Ectodermal cell (in vitro differentiated cells): ENCODE measurements at regions not wholly inside any gene's neighbourhood (a gene's known extent, or its start where the extent isn't known, plus 50 kb on each side); places are given as distances from the start of the nearest gene placed in this dataset.

Experiments
- H3K27ac ChIP-seq: 2 replicates; pipeline ENCODE4 v1.7.0; 2013; ENCODE audit warnings: mild to moderate bottlenecking, low read depth, low read length; ENCODE audit not compliant: insufficient read depth, poor library complexity, severe bottlenecking
- H3K27me3 ChIP-seq: 2 replicates; pipeline ENCODE4 v1.7.0; 2013; ENCODE audit warnings: mild to moderate bottlenecking, low read length; ENCODE audit not compliant: insufficient read depth, control insufficient read depth, poor library complexity, severe bottlenecking
- H3K36me3 ChIP-seq: one replicate; pipeline ENCODE4 v1.7.0; 2013; ENCODE audit warnings: low read length; ENCODE audit not compliant: control insufficient read depth, insufficient read depth
- H3K4me1 ChIP-seq: one replicate; pipeline ENCODE4 v1.7.0; 2013; ENCODE audit warnings: low read length; ENCODE audit not compliant: control insufficient read depth, insufficient read depth
- H3K4me3 ChIP-seq: 2 replicates; pipeline ENCODE4 v1.7.0; 2013; ENCODE audit warnings: low read depth, low read length, control low read depth; ENCODE audit not compliant: insufficient read depth
- H3K9me3 ChIP-seq: 2 replicates; pipeline ENCODE4 v1.7.0; 2013; ENCODE audit warnings: mild to moderate bottlenecking, low read length, moderate library complexity; ENCODE audit not compliant: control insufficient read depth
- WGBS, 2 experiments: methylation state at CpG; one replicate each; pipeline ENCODE4 v1.1.7; 2013; ENCODE audit warnings: missing lambda C conversion rate in 2 of 2; 5-methylcytosine and 5-hydroxymethylcytosine counted together

DNA sequence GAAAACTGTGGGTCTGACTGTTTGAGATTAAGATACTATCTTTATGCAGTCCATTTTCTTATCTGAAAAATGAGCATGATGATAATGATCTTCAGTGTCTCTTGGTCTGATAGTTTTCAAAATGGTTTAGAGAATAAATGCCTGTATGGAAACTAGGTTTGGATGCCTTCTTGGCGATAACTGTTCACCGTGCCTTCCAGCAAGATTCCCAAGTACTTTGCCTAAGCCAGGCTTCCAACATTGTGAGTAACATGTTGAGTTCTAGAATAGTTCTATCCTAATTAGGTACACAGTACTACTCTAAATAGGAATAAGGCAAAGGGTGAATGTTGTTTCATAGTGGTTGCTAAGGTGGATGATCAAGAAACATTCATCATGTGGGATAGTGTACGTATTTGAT, 940.2 kb downstream of the MCTP2 start:
- H3K4me3 ChIP-seq, result no peak overlapping the region
- no peaks in the 10 kb centered on the region for H3K9me3 ChIP-seq
- 99 to 100% methylated on average over 3 of the region's 3 CpGs for WGBS, 2 experiments
- H3K4me1 ChIP-seq, result no peaks in the 10 kb centered on the region
- H3K27ac ChIP-seq, result no peak overlapping the region
- H3K36me3 ChIP-seq, result no peaks in the 10 kb centered on the region
- no peaks in the 10 kb centered on the region for H3K27me3 ChIP-seq

DNA sequence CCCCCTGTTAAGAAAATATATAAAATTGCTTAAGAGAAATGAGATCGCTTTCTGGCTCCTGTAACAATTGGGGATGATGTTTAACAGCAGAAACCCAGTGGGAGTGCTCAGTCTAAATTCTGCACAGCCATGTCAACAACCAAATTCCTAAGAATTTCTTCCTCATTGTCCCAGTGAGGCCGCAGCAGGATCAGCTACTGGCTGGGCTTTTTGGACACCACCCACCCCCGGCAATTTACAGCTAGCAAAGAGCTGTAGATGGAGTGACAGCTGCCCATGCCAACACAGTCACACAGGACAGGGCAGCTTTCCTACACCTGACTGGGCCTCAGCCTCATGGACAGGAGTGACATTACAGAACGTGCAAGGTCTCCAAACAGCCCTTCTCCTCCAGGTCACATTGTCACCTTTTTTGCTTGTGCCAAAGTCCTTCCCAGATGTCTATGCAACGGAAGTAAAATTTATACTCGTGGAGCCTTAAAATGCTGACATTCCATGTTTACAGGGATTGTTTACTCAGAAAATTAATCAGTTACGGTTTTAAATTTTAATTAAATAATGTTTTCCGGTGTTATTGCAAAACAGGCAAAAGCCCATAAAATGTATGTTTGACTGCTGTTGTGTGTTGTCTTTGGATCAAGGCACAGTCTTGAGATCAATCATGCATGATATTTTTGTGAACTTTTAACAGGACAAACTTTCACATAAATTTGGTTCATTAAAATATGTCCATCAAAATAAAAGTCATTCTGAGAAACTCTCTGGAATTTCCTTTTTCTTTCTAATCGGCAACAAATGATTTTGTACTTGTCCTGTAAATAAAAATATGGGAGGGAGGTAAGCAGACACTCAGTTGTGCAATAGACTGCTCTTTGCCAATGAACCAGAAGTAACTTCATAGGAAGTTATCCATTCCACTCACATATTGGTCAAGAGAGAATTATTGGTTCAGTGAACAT, 943.2 kb downstream of the MCTP2 start:
- Histone ChIP-seq H3K9me3 (no peaks in the 10 kb centered on the region), H3K36me3 (no peaks in the 10 kb centered on the region), H3K4me3 (no peak overlapping the region), H3K27me3 (no peaks in the 10 kb centered on the region), H3K4me1 (no peaks in the 10 kb centered on the region), H3K27ac (no peak overlapping the region)
- WGBS, 2 experiments, result 89% methylated on average over 8 of the region's 9 CpGs

DNA sequence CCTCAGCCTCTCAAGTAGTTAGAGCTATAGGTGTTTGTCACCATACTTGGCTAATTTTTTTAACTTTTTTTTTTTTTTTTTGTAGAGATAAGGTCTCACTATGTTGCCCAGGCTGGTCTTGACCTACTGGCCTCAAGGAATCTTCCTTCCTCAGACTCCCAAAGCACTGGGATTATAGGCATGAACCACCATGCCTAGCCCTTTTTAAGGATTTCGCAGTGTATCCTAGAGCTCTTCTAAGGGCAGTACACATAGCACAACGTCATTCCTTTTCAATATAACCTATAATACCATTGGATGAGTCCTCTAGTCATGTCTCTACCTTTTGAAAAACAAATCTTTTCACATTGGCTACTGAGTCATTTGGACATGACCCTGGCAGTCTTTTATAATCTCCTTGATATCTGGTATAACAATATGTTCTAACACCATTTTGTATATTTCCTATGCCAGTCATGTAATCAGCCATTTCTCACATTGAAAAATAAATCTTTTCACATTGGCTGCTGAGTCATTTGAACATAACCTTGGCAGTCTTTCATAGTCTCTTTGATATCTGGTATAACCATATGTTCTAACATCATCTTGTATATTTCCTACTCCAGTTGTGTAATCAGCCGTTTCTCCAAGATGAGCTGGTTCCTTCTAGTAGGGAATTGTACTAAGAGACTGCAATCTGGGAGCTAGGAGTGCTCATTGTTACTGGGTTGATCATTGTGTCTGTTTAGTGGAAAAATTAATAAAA, 944.7 kb downstream of the MCTP2 start:
- WGBS, 2 experiments, result 88 to 96% methylated on average over 3 of the region's 3 CpGs
- H3K27me3 ChIP-seq, result no peaks in the 10 kb centered on the region
- H3K4me3 ChIP-seq, result no peak overlapping the region
- H3K9me3 ChIP-seq, result no peaks in the 10 kb centered on the region
- no peaks in the 10 kb centered on the region for H3K4me1 ChIP-seq
- no peak overlapping the region for H3K27ac ChIP-seq
- H3K36me3 ChIP-seq, result no peaks in the 10 kb centered on the region

DNA sequence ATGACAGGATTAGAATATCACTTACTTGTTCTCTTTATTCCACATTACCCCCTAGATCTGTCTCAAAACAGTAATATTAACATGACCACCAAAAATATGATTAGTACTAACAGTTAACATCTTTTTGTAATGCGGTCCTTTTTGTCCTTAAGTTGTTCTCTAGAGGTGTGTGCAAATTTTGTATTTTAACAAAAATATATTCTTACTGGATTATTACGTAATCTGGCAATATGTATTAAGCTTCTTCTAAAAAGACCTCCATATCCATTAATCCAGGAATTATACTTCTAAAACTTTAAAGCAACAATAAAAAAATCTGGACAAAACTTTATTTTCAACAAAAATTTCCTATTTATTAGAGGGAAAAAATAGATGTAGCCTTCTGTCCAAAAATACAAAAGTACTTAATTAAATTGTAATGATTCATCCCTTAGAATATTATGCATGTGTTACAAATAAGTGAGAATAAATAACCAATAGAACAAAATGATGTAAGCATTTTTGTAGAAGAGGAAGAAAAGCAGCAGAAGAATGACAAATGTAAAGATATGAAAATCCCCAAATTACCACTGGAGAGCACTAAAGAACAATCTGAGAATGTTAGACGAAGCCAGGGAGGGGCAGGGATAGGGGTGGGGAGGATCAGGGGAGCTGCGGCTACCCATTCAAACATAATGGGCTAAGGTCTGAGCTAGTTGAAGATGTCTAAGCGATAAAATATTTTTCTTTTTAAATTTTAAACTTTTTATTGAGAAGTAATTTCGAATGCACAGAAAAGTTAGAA, 945.6 kb downstream of the MCTP2 start:
- no peak overlapping the region for H3K4me3 ChIP-seq
- no peaks in the 10 kb centered on the region for H3K9me3 ChIP-seq
- H3K27ac ChIP-seq, result no peak overlapping the region
- H3K4me1 ChIP-seq, result no peaks in the 10 kb centered on the region
- WGBS, 2 experiments, result 93% methylated on average over 5 of the region's 6 CpGs; no CpG with 5 or more reads in 1 of the 2 experiments
- H3K27me3 ChIP-seq, result no peaks in the 10 kb centered on the region
- no peaks in the 10 kb centered on the region for H3K36me3 ChIP-seq

DNA sequence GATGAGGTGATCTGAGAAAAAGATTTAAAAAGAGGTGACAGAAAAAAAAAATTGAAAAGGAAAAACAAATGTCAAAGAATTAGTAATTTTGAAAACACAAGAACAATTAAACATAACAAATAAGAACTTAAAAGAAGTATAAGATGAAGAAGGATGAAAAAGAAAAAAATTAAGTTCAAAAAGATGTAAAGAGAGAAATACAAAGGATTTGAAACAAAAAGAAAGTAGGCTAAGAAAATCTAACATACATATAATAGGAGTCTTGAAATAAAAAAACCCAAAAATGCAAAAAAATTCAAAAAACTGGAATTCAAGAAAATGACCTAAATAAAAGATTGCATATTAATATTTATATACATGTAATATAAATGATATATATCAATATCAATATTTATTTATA, 949.2 kb downstream of the MCTP2 start:
- H3K4me3 ChIP-seq, result no peak overlapping the region
- no peak overlapping the region for H3K27ac ChIP-seq
- H3K4me1 ChIP-seq, result no peaks in the 10 kb centered on the region
- no peaks in the 10 kb centered on the region for H3K36me3 ChIP-seq
- H3K9me3 ChIP-seq, result peaks cover 2% of the 10 kb centered on the region
- no peaks in the 10 kb centered on the region for H3K27me3 ChIP-seq

DNA sequence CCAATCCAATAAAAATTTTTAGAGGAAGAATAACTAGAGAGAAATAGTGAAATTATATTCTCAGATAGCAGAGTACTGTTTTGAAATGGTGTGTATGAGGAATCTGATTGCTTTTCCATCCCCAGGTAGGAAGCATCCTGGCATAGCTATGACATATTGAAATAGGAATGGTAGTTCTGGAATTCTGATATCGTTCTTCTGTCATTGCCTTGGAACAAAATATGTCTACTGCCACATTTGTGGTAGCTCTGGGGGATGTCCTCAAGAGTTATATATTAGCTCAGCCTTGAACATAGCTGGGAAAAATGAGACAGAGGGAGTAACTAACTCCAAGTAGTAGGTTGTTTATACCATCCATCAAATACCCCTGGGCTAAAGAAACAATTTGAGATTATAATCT, 950.7 kb downstream of the MCTP2 start:
- 97 to 100% methylated on average over 1 of the region's 1 CpG for WGBS, 2 experiments
- Histone ChIP-seq H3K9me3 (peaks cover 2% of the 10 kb centered on the region), H3K27ac (no peak overlapping the region), H3K4me1 (no peaks in the 10 kb centered on the region), H3K4me3 (no peak overlapping the region), H3K27me3 (no peaks in the 10 kb centered on the region), H3K36me3 (no peaks in the 10 kb centered on the region)

DNA sequence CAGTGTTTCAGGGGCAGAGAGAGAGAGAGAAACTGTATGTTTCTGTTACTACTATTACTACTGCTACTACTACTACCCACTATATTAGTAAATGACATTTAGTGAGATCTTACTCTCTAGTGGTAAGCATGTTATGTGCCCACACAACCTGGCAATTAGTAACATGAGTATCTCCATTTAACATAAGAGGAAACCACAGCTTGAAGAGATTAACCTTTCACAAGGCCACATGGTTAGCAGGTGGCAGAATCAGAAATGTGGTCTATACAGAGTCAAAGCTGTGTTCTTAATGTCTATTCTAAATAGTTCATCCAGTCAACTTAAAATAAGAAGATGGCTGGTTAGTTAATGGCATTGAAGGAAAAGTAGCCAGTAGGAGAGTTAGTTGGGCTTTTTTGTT, 961.6 kb downstream of the MCTP2 start:
- Histone ChIP-seq H3K36me3 (no peaks in the 10 kb centered on the region), H3K27ac (no peak overlapping the region), H3K4me1 (no peaks in the 10 kb centered on the region), H3K27me3 (no peaks in the 10 kb centered on the region), H3K4me3 (no peak overlapping the region), H3K9me3 (no peaks in the 10 kb centered on the region)

DNA sequence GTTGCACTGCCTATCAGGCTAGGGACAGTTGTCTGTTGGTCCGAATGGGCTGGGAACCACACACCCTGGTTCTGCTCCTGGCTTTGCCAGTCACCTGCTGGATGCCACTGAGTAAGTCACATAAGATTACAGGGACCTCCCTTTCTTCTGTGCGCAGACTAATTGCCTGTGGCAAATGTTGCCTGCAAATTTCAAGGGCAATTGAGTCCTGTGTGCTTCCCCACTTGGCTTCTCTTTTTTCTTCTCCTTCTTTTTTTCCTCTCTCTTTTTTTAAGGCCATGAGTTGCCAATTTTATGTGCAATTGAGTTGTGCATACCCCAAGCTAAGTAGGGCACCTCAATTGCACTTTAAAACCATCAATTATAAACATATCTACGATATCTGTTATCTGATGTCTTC, 963.4 kb downstream of the MCTP2 start:
- H3K9me3 ChIP-seq, result no peaks in the 10 kb centered on the region
- WGBS, 2 experiments, result 92 to 95% methylated on average over 3 of the region's 3 CpGs

DNA sequence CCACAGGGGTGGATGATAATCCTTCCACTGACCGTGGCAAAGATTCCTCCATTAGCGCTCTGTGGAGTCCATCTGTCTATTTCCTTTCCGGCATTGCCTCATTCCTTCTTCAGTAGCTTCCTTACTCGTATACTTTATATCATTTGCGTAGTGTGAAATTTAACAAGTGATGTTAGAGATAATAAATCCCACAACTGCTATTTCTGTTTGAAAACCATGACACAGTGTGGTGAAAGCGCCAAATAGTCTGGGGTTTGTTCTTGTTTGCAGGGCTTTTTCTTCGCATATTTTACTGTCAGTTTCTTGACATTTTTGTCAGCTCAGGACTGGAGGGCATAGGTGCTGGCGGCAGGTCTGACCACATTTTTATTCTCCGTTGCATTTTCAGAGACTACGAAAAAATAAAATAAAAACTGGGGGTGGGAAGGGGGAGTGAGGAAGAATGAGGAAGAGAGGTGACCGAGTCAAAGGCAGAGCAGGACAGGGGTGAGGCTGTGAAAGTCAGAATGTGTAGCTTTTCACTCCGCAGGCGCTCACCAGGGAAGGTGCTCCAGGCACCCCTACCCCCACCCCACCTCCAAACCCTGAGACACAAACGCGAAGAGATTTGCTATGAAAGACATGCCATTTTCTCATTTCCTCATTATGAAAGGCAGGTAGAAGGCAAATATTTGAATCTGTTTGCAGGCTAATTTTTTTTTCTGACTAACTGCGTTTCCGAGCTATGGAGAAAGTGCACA, 965.0 kb downstream of the MCTP2 start:
- H3K36me3 ChIP-seq, result no peaks in the 10 kb centered on the region
- H3K27ac ChIP-seq, result no peak overlapping the region
- 81 to 82% methylated on average over 16 to 17 of the region's 17 CpGs for whole genome bisulfite sequencing, 2 experiments
- H3K9me3 ChIP-seq, result no peaks in the 10 kb centered on the region
- H3K4me1 ChIP-seq, result no peaks in the 10 kb centered on the region
- no peak overlapping the region for H3K4me3 ChIP-seq
- no peaks in the 10 kb centered on the region for H3K27me3 ChIP-seq

More for the DNA sequence above, 963.4 kb downstream of the MCTP2 start:
- Histone ChIP-seq H3K4me3 (no peak overlapping the region), H3K27me3 (no peaks in the 10 kb centered on the region), H3K4me1 (no peaks in the 10 kb centered on the region), H3K36me3 (no peaks in the 10 kb centered on the region), H3K27ac (no peak overlapping the region)
